H1 (cell line): ENCODE measurements at regions not wholly inside any gene's neighbourhood (a gene's known extent, or its start where the extent isn't known, plus 50 kb on each side); places are given as distances from the start of the nearest gene placed in this dataset.

Experiments
- CTCF ChIA-PET: fragments of 300-600 bp; sonication (Branson Sonifier 250); formaldehyde crosslinking; loops from one replicate; lab custom pipeline; 2021; ENCODE audit not compliant: partially characterized antibody; lab: Charles Lee
- POLR2A ChIA-PET: fragments of 300-600 bp; sonication (Branson Sonifier 250); formaldehyde crosslinking; loops from one replicate; lab custom pipeline; 2021; ENCODE audit warnings: inconsistent platforms; ENCODE audit not compliant: partially characterized antibody; lab: Charles Lee
- DNase-seq, 2 experiments: peaks; one replicate each; pipeline versions ENCODE4 v3.0.0 to v3.0.0-alpha.2; 2010 to 2022; ENCODE audit warnings: low spot score in 2 of 2, low read depth in 1 of 2, mixed read lengths in 1 of 2
- FAIRE-seq: peaks from 2 replicates; lab custom pipeline; 2011; peaks lifted over from hg19 to GRCh38; lab: Jason Lieb, UNC
- H2AFZ ChIP-seq: 2 replicates; pipeline ENCODE4 v1.8.1; 2012; ENCODE audit warnings: low read length, inconsistent platforms
- H2AK5ac ChIP-seq: 2 replicates; pipeline ENCODE4 v1.6.1; 2013; ENCODE audit warnings: low read depth, low read length
- H2BK120ac ChIP-seq: replicated peaks from 2 replicates; pipeline ENCODE3; 2013; ENCODE audit warnings: low read depth, low read length, inconsistent platforms
- H2BK12ac ChIP-seq: 2 replicates; pipeline ENCODE4 v1.6.1; 2013; ENCODE audit warnings: low read depth, low read length
- H2BK15ac ChIP-seq: 2 replicates; pipeline ENCODE4 v1.6.1; 2013; ENCODE audit warnings: low read length
- H2BK20ac ChIP-seq: 2 replicates; pipeline ENCODE4 v1.6.1; 2013; ENCODE audit warnings: low read length
- H2BK5ac ChIP-seq: 2 replicates; pipeline ENCODE4 v1.6.1; 2013; ENCODE audit warnings: low read depth, low read length
- H3K14ac ChIP-seq: 2 replicates; pipeline ENCODE4 v1.6.1; 2013; ENCODE audit warnings: inconsistent platforms; ENCODE audit not compliant: insufficient read length
- H3K18ac ChIP-seq: 2 replicates; pipeline ENCODE4 v1.6.1; 2013; ENCODE audit warnings: low read length; ENCODE audit errors: extremely low read depth
- H3K23ac ChIP-seq: 2 replicates; pipeline ENCODE4 v1.6.1; 2013; ENCODE audit warnings: inconsistent platforms; ENCODE audit not compliant: insufficient read length
- H3K23me2 ChIP-seq: 2 replicates; pipeline ENCODE4 v1.6.1; 2013; ENCODE audit warnings: low read depth, low read length
- H3K27ac ChIP-seq: 2 replicates; pipeline ENCODE4 v1.6.1; 2011; ENCODE audit warnings: low read depth, low read length, inconsistent platforms
- H3K27me3 ChIP-seq, 4 experiments: replicated peaks in 1 of 4; 1 replicate in 1 of 4; 2 replicates in 3 of 4; pipeline versions ENCODE4 v1.6.1 to v1.8.1; 2011 to 2013; ENCODE audit warnings: low read length in 3 of 4, mild to moderate bottlenecking in 3 of 4, inconsistent platforms in 2 of 4, mixed read lengths in 2 of 4, moderate library complexity in 1 of 4; ENCODE audit not compliant: control insufficient read depth in 3 of 4, insufficient read depth in 3 of 4; ENCODE audit errors: extremely low read depth in 1 of 4
- H3K36me3 ChIP-seq, 4 experiments: 2 replicates each; pipeline versions ENCODE4 v1.6.1 to v1.8.1; 2011 to 2013; ENCODE audit warnings: mild to moderate bottlenecking in 4 of 4, low read length in 3 of 4, moderate library complexity in 2 of 4, control low read depth in 1 of 4, inconsistent platforms in 1 of 4; ENCODE audit not compliant: insufficient read depth in 4 of 4, control insufficient read depth in 2 of 4
- H3K4ac ChIP-seq: replicated peaks from 2 replicates; pipeline ENCODE3; 2013; ENCODE audit warnings: low read length, low read depth, mixed read lengths, inconsistent platforms; ENCODE audit not compliant: insufficient read length
- H3K4me1 ChIP-seq, 4 experiments: replicated peaks in 1 of 4; 1 replicate in 1 of 4; 2 replicates in 3 of 4; pipeline versions ENCODE4 v1.6.1 to v1.8.1; 2011 to 2013; ENCODE audit warnings: low read length in 3 of 4, inconsistent platforms in 2 of 4, mixed read lengths in 1 of 4; ENCODE audit not compliant: insufficient read depth in 4 of 4, control insufficient read depth in 3 of 4
- H3K4me2 ChIP-seq, 2 experiments: 2 replicates each; pipeline versions ENCODE4 v1.6.1 to v1.8.1; 2011 to 2013; ENCODE audit warnings: low read depth in 2 of 2, low read length in 2 of 2, control low read depth in 1 of 2, inconsistent platforms in 1 of 2, mild to moderate bottlenecking in 1 of 2; ENCODE audit not compliant: insufficient read depth in 1 of 2
- H3K4me3 ChIP-seq, 4 experiments: fragments of 200-600, 300-600 bp in 1 of 4; sonication (generic), shearing (Covaris generic), sonication (Bioruptor Twin) in 1 of 4; 2 replicates each; pipeline versions ENCODE4 v1.5.1 to v1.8.1; 2011 to 2016; ENCODE audit warnings: low read length in 4 of 4, low read depth in 3 of 4, control low read depth in 2 of 4, inconsistent platforms in 2 of 4, mild to moderate bottlenecking in 2 of 4, mixed read lengths in 1 of 4, moderate library complexity in 1 of 4; ENCODE audit not compliant: insufficient read depth in 2 of 4; ENCODE audit errors: extremely low read depth in 1 of 4
- H3K56ac ChIP-seq: replicated peaks from 2 replicates; pipeline ENCODE3; 2013; ENCODE audit warnings: low read depth, mild to moderate bottlenecking, mixed read lengths, low read length, inconsistent platforms; ENCODE audit not compliant: insufficient read length
- H3K79me1 ChIP-seq: 2 replicates; pipeline ENCODE4 v1.6.1; 2013; ENCODE audit warnings: low read depth, low read length, control low read depth
- H3K79me2 ChIP-seq, 2 experiments: 2 replicates each; pipeline versions ENCODE4 v1.6.1 to v1.8.1; 2012 to 2013; ENCODE audit warnings: low read length in 2 of 2, mild to moderate bottlenecking in 2 of 2, inconsistent platforms in 1 of 2; ENCODE audit not compliant: insufficient read depth in 2 of 2, control insufficient read depth in 1 of 2
- H3K9ac ChIP-seq, 4 experiments: replicated peaks in 1 of 4; 1 replicate in 1 of 4; 2 replicates in 3 of 4; pipeline versions ENCODE4 v1.6.1 to v1.8.1; 2011 to 2013; ENCODE audit warnings: low read depth in 3 of 4, low read length in 3 of 4, control low read depth in 2 of 4, mild to moderate bottlenecking in 2 of 4, moderate library complexity in 2 of 4, inconsistent platforms in 1 of 4; ENCODE audit errors: extremely low read depth in 1 of 4
- H3K9me3 ChIP-seq, 2 experiments: 2 replicates each; pipeline versions ENCODE4 v1.6.1 to v1.8.1; 2012 to 2013; ENCODE audit warnings: mild to moderate bottlenecking in 2 of 2, moderate library complexity in 2 of 2, control low read depth in 1 of 2, inconsistent platforms in 1 of 2, low read depth in 1 of 2, low read length in 1 of 2, mixed read lengths in 1 of 2; ENCODE audit not compliant: insufficient read depth in 2 of 2
- H4K20me1 ChIP-seq, 2 experiments: replicated peaks in 1 of 2; 2 replicates each; pipeline versions ENCODE3 to v1.8.1; 2011 to 2013; ENCODE audit warnings: inconsistent platforms in 2 of 2, low read length in 2 of 2, mild to moderate bottlenecking in 1 of 2; ENCODE audit not compliant: insufficient read depth in 2 of 2, control insufficient read depth in 1 of 2
- H4K5ac ChIP-seq: 2 replicates; pipeline ENCODE4 v1.6.1; 2013; ENCODE audit warnings: low read length, low read depth, mixed read lengths, inconsistent platforms; ENCODE audit not compliant: insufficient read length
- H4K8ac ChIP-seq: 2 replicates; pipeline ENCODE4 v1.8.0; 2013; ENCODE audit warnings: mild to moderate bottlenecking, moderate library complexity, low read length, inconsistent platforms; ENCODE audit not compliant: insufficient read depth; ENCODE audit errors: extremely low read depth
- H4K91ac ChIP-seq: replicated peaks from 2 replicates; pipeline ENCODE3; 2013; ENCODE audit warnings: low read length, mixed read lengths, inconsistent platforms; ENCODE audit not compliant: insufficient read length
- BCL11A ChIP-seq, 2 experiments: IDR thresholded peaks; one replicate each; pipeline ENCODE4 v1.6.1; 2011; ENCODE audit warnings: low read depth in 2 of 2, low read length in 2 of 2, mild to moderate bottlenecking in 2 of 2
- CHD2 ChIP-seq: IDR thresholded peaks from 2 replicates; pipeline ENCODE4 v1.6.1; 2012; ENCODE audit warnings: low read length, improper control_type of control experiment
- EP300 ChIP-seq, 2 experiments: IDR thresholded peaks; 1 replicate in 1 of 2; 2 replicates in 1 of 2; pipeline ENCODE4 v1.6.1; 2011 to 2012; ENCODE audit warnings: low read depth in 2 of 2, low read length in 2 of 2, mild to moderate bottlenecking in 2 of 2, borderline replicate concordance in 1 of 2, inconsistent platforms in 1 of 2, moderate library complexity in 1 of 2
- EZH2 ChIP-seq: fragments of 200-600 bp; sonication (generic); IDR thresholded peaks from 2 replicates; pipeline ENCODE4 v1.7.1; 2012; ENCODE audit warnings: low read depth, mild to moderate bottlenecking, moderate library complexity, low read length, inconsistent platforms; ENCODE audit not compliant: severe bottlenecking
- GTF2F1 ChIP-seq: IDR thresholded peaks from 2 replicates; pipeline ENCODE4 v1.6.1; 2012; ENCODE audit warnings: low read depth, low read length, improper control_type of control experiment, borderline replicate concordance
- JUN ChIP-seq: IDR thresholded peaks from 2 replicates; pipeline ENCODE4 v1.6.1; 2011; ENCODE audit warnings: low read depth, mild to moderate bottlenecking, improper control_type of control experiment, low read length
- PHF8 ChIP-seq: fragments of 200-600 bp; sonication (generic); conservative IDR thresholded peaks from 2 replicates; pipeline ENCODE4 v1.7.1; 2012; ENCODE audit warnings: low read depth, mild to moderate bottlenecking, inconsistent platforms, low read length, moderate library complexity
- POLR2AphosphoS5 ChIP-seq: IDR thresholded peaks from 2 replicates; pipeline ENCODE4 v1.6.1; 2011; ENCODE audit warnings: low read depth, low read length
- RNF2 ChIP-seq: fragments of 200-900, 300-1000 bp; sonication (generic); IDR thresholded peaks from 2 replicates; pipeline ENCODE4 v1.7.1; 2016; ENCODE audit warnings: borderline replicate concordance, low read depth, mild to moderate bottlenecking, antibody characterized with exemption, low read length; ENCODE audit not compliant: poor library complexity, severe bottlenecking; ENCODE audit errors: missing control alignments
- TAF1 ChIP-seq: IDR thresholded peaks from 2 replicates; pipeline ENCODE4 v1.6.1; 2011; ENCODE audit warnings: mild to moderate bottlenecking, low read depth, low read length
- YY1 ChIP-seq: IDR thresholded peaks from 2 replicates; pipeline ENCODE4 v1.6.1; 2011; ENCODE audit warnings: low read depth, mild to moderate bottlenecking, low read length
- WGBS, 2 experiments: shearing (Covaris generic) in 1 of 2; methylation state at CpG; one replicate each; pipeline versions ENCODE4 v1.1.6 to v1.1.7; 2013 to 2015; ENCODE audit warnings: low lambda C conversion rate in 2 of 2, mixed read lengths in 2 of 2, inconsistent platforms in 1 of 2, low coverage in 1 of 2, missing lambda C conversion rate in 1 of 2; ENCODE audit not compliant: insufficient replicate concordance in 2 of 2, insufficient coverage in 1 of 2, insufficient read length in 1 of 2; ENCODE audit errors: extremely low coverage in 1 of 2, missing lambda C conversion rate in 1 of 2; 5-methylcytosine and 5-hydroxymethylcytosine counted together

- 43% methylated on average over 6 of the region's 8 CpGs; no CpG with 5 or more reads in 1 of the 2 experiments for WGBS, 2 experiments
- FAIRE-seq, result no peak
- Histone ChIP-seq H3K4me3 (peak overlapping the region in 1 of 4 experiments; percentile 31; a peak in 1 of 8 replicates), H2BK5ac (no peak overlapping the region), H4K8ac (no peak overlapping the region), H2AK5ac (no peak overlapping the region), H2BK120ac (no peak overlapping the region), H3K56ac (no peak overlapping the region), H3K79me2 (no peaks in the 10 kb centered on the region), H3K9me3 (no peaks in the 10 kb centered on the region), H3K4me1 (peaks cover 1 to 12% (median 5%) of the 10 kb centered on the region in 4 experiments; a peak in 5 of 7 replicates), H3K27me3 (no peaks in the 10 kb centered on the region), H4K20me1 (no peaks in the 10 kb centered on the region), H3K4me2 (peak overlapping the region; percentile 36 to 51; a peak in 3 of 4 replicates), H3K23me2 (no peaks in the 10 kb centered on the region), H3K27ac (no peak overlapping the region), H4K5ac (no peak overlapping the region), H2BK12ac (no peak overlapping the region), H2AFZ (peak overlapping the region; percentile 78; the same call in 1 of the 2 replicates), H2BK20ac (no peak overlapping the region), H3K23ac (no peak overlapping the region), H2BK15ac (no peak overlapping the region), H4K91ac (no peak overlapping the region), H3K36me3 (no peaks in the 10 kb centered on the region), H3K18ac (no peak overlapping the region), H3K9ac (no peak overlapping the region), H3K4ac (no peak overlapping the region), H3K79me1 (no peaks in the 10 kb centered on the region), H3K14ac (no peak overlapping the region)
- POLR2A ChIA-PET, result no interaction called here
- DNase-seq, result no peak
- CTCF ChIA-PET, result interaction anchor here (1.5 kb wide), 1 partner anchor 12 kb away, joined by 4 read pairs; no protein-coding TSS in a partner anchor
- TF ChIP-seq POLR2AphosphoS5 (no peak), BCL11A (IDR thresholded peaks at IDR 0.05; ENCODE audit: low read depth in 2 of 2, low read length in 2 of 2) (no peak), TAF1 (no peak), EZH2 (no peak), JUN (no peak), CHD2 (no peak), EP300 (IDR thresholded peaks at IDR 0.05; ENCODE audit: borderline replicate concordance in 1 of 2, low read depth in 2 of 2, low read length in 2 of 2) (no peak), PHF8 (no peak), RNF2 (no peak), YY1 (no peak), GTF2F1 (no peak)
Observed at GRCh38 chr9:83185488-83186154, 122.7 kb upstream of the RASEF start.
